ENCODE measurements at regions not wholly inside any gene's neighbourhood (a gene's known extent, or its start where the extent isn't known, plus 50 kb on each side); places are given as distances from the start of the nearest gene placed in this dataset.
"Not testable (repeated sequence)": the region's sequence is repeated elsewhere in the genome, so short reads cannot be mapped to it uniquely, and the experiment has no call there.

- peak; percentile 41 for DNase-seq (ENCODE audit: low spot score)
Observed at GRCh38 chr9:7542693-7543092, 256.9 kb downstream of the DMAC1 start.

GRCh38 chr9:7542126-7542525, 257.5 kb downstream of the DMAC1 start:
- no peak for DNase-seq (ENCODE audit: low spot score)

- peak; percentile 48 for DNase-seq (ENCODE audit: low spot score)
Observed at GRCh38 chr9:7536310-7536939, 263.2 kb downstream of the DMAC1 start.

GRCh38 chr9:7534211-7534935, 265.2 kb downstream of the DMAC1 start:
- DNase-seq (ENCODE audit: low spot score), result no peak

- DNase-seq (ENCODE audit: low spot score), result no peak
Observed at GRCh38 chr9:7533376-7534090, 266.0 kb downstream of the DMAC1 start.

- no peak for DNase-seq (ENCODE audit: low spot score)
Observed at GRCh38 chr9:7523426-7524043, 276.0 kb downstream of the DMAC1 start.

- no peak for DNase-seq (ENCODE audit: low spot score)
Observed at GRCh38 chr9:7520396-7520795, 279.2 kb downstream of the DMAC1 start.

- no peak for DNase-seq (ENCODE audit: low spot score)
Observed at GRCh38 chr9:7516376-7516775, 283.2 kb downstream of the DMAC1 start.

GRCh38 chr9:7510199-7510598, 289.4 kb downstream of the DMAC1 start:
- no peak for DNase-seq (ENCODE audit: low spot score)

- no peak for DNase-seq (ENCODE audit: low spot score)
Observed at GRCh38 chr9:7509576-7510145, 289.9 kb downstream of the DMAC1 start.

- no peak for DNase-seq (ENCODE audit: low spot score)
Observed at GRCh38 chr9:7508516-7508915, 291.1 kb downstream of the DMAC1 start.

- no peak for DNase-seq (ENCODE audit: low spot score)
Observed at GRCh38 chr9:7507566-7508270, 291.9 kb downstream of the DMAC1 start.

- no peak for DNase-seq (ENCODE audit: low spot score)
Observed at GRCh38 chr9:7507026-7507425, 292.6 kb downstream of the DMAC1 start.

- DNase-seq (ENCODE audit: low spot score), result no peak
Observed at GRCh38 chr9:7500521-7500920, 299.1 kb downstream of the DMAC1 start.

GRCh38 chr9:7491641-7492040, 307.9 kb downstream of the DMAC1 start:
- no peak for DNase-seq (ENCODE audit: low spot score)

GRCh38 chr9:7490317-7491108, 309.1 kb downstream of the DMAC1 start:
- DNase-seq (ENCODE audit: low spot score), result no peak

GRCh38 chr9:7489036-7489435, 310.5 kb downstream of the DMAC1 start:
- no peak for DNase-seq (ENCODE audit: low spot score)

GRCh38 chr9:7484014-7484413, 315.6 kb downstream of the DMAC1 start:
- not testable (repeated sequence) for DNase-seq (ENCODE audit: low spot score)

GRCh38 chr9:7481570-7481969, 318.0 kb downstream of the DMAC1 start:
- no peak for DNase-seq (ENCODE audit: low spot score)

GRCh38 chr9:7479300-7479699, 320.3 kb downstream of the DMAC1 start:
- DNase-seq (ENCODE audit: low spot score), result no peak

GRCh38 chr9:7478646-7479045, 320.9 kb downstream of the DMAC1 start:
- no peak for DNase-seq (ENCODE audit: low spot score)
